GM18520 (cell line): ENCODE measurements at regions not wholly inside any gene's neighbourhood (a gene's known extent, or its start where the extent isn't known, plus 50 kb on each side); places are given as distances from the start of the nearest gene placed in this dataset.
"Not testable (repeated sequence)": the region's sequence is repeated elsewhere in the genome, so short reads cannot be mapped to it uniquely, and the experiment has no call there.

Source experiments
- ATAC-seq: cut with Tn5 transposase; IDR thresholded peaks from one replicate; pipeline ENCODE4 v1.9.1; 2021; ENCODE audit not compliant: unreplicated experiment

GRCh38 chr3:152578769-152579168 lies 256.2 kb upstream of the P2RY1 start:
- ATAC-seq, result no peak

DNA sequence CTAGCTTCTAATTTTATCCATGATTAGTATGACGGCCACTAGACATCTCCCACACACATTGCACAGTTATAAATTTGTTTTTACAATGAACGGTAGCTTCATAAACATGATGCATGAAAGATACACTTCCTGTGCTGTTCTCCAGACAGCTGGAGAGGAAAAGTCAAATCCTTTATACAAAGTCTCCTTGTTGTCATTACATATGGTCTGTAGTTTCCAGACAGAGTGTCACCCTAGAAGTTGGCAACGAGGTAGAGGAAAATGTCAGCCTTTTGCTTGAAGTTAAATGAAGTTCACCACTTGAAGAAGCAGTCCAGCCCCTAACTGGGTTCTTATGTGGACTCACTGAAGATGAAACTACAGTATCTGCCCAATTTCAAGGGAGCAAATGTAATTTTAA lies 253.0 kb upstream of the P2RY1 start:
- no peak for ATAC-seq

GRCh38 chr3:152583963-152584362 lies 251.0 kb upstream of the P2RY1 start:
- no peak for ATAC-seq

DNA sequence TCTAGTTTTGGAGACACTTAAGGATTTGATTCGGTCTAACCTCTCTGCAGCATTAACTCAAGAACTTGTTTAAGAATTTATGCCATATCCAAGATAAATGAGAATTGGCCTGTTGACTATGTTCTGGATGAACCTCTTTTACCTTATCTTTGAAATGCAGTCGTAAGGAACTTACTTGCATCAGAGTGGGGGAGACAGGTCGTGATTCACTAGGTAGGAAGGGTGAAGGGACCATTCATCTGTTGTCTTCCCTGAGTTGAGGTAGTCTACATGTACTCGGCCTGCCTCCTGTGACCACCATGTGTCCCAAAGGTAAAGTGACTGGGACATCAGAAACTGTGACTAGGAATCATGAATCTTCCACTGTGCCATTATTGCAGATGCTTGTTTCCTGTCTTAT lies 248.0 kb upstream of the P2RY1 start:
- no peak for ATAC-seq

DNA sequence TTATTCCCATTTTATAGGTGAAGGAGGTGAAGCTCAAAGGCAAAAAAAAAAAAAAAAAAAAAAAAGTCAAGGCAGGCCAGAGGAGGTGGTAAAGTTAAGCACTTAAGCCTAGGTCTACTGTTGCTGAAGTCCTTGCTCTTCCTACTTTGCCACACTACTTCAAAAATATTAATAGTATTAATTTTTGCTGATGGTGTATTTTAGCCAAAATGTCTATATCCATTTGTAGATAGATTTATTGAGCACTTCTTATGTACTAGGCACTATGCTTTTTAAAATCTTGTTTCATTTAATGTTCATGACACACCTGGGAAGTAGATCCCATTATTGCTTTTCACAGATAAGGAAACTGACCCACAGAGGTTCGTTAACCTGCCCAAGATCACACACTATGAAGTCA lies 247.1 kb upstream of the P2RY1 start:
- ATAC-seq, result no peak

DNA sequence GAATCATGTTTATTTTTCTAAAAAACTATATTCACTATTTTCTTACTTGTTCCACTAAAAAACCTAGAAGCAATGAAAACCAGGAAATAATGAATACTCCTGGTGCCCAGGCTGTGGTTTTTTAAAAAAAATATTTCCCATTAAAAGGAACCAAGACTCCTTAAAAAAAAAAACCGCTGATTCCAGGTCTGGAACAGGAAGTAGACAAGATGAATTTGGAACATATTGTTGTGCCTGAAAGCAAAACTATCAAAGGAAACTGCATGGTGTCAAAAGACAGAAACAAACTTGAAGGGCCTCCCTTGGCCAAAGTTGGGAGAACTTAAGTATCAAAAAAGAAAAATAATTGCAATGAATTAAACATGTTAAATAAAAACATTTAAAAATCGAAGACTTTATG lies 245.3 kb upstream of the P2RY1 start:
- no peak for ATAC-seq

DNA sequence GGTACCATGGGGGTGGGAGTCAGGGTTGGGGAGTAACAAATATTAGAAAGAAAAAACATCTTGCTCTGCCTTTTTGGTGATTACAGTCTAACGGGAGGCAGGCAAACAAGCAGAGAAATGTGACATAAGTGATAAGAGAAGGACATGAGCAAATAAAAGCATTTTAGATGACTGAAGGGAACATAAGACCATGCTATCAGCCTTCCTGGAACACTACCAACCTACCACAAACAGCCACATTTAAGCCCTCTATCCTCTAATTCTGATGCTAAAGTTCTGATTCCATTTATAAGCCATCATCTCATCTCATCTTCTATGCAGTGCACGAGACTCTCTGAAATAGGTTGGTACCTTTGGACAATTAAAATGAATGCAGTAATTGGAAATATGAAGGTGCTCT lies 243.4 kb upstream of the P2RY1 start:
- no peak for ATAC-seq

GRCh38 chr3:152593242-152593641 lies 241.7 kb upstream of the P2RY1 start:
- ATAC-seq, result no peak

- ATAC-seq, result peak; percentile 95
Measured at GRCh38 chr3:152595975-152596821, 238.7 kb upstream of the P2RY1 start.

DNA sequence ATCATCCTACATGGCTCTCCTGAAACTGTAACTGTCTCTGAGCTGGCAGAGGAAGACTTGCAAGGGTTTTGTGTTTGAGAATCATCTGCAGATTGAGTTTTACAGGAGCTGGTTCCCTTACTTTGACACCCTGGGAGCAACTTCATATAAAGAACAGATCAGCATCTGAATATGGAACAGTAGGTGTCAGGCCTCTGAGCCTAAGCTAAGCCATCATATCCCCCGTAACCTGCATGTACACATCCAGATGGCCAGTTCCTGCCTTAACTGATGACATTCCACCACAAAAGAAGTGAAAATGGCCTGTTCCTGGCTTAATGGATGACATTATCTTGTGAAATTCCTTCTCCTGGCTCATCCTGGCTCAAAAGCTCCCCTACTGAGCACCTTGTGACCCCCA lies 238.1 kb upstream of the P2RY1 start:
- not testable (repeated sequence) for ATAC-seq

DNA sequence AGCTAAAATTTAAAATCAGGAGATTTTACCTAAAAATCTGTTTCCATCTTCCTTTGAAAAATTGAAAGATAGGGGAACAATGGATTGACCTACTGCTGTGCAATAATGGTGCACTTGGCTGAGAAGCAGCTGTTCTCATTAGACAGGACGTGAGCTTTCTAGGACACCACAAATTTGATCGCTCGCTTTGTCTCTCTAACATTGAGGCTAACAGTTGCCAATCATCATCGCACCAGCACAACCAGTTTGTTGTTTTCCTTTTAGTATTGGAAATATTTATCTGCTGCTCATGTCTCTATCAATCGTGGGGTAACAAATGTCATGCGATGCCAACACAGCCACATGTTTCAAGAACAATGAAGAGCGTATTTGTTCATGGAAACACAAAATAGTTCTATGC lies 228.8 kb upstream of the P2RY1 start:
- no peak for ATAC-seq

GRCh38 chr3:152607179-152607578 lies 227.8 kb upstream of the P2RY1 start:
- ATAC-seq, result no peak

GRCh38 chr3:152608696-152609594 lies 226.0 kb upstream of the P2RY1 start:
- no peak for ATAC-seq

DNA sequence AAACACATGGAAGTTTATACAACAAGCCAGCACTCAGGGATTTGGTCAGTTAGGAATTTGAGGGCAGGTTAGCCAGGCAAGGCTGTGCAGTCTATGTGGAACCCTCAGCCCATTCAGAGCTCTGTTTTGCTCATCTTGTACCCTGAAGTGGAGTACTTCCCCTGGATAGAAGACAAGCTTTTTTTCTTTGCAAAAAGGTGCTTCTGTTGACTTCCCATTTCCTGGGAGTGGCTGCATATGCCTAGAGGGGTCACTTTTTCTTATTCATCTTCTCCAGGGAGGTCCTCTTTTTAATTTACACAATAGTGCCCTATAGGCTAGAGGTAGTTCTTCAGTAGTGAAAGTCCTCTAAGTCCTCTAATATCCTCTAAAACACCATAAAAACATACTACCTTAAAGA lies 225.0 kb upstream of the P2RY1 start:
- no peak for ATAC-seq

GRCh38 chr3:152610622-152611021 lies 224.3 kb upstream of the P2RY1 start:
- no peak for ATAC-seq

DNA sequence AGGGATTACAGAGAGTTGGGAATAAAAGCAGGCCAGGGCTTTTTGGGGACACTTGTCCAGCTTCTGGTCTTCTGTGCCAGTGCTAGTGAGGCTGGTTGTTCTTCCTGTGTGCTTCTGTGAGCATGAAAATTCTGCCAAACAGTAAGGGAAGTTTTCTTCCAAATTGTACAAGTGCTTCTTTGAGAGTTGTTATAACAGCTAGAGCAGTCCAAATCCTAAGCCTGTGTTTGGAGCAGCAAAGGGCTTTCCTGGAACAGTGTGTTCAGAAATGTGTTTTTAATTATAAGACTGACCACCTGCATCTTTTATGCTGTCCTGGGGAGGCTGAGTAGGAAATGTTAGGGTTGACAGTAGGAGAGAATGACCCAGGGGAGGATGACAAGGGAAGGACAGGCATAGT lies 223.0 kb upstream of the P2RY1 start:
- ATAC-seq, result no peak

GRCh38 chr3:152613851-152614250 lies 221.1 kb upstream of the P2RY1 start:
- ATAC-seq, result no peak

DNA sequence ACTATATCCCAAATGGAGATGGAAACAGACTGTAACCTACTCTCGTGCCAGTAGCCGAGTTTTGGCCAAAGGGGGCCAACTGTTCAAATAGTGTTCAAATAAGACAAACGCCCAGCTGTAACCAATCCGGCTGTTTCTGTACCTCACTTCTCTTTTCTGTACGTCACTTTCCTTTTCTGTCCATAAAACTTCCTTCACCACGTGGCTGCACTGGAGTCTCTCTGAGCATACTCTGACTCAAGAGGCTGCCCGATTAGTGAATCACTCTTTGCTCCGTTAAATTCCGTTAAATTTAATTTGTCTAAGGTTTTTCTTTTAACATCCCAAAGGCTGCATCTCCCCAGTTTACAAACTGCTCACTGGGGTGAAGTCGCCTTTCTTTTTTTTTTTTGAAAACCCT lies 219.2 kb upstream of the P2RY1 start:
- no peak for ATAC-seq

DNA sequence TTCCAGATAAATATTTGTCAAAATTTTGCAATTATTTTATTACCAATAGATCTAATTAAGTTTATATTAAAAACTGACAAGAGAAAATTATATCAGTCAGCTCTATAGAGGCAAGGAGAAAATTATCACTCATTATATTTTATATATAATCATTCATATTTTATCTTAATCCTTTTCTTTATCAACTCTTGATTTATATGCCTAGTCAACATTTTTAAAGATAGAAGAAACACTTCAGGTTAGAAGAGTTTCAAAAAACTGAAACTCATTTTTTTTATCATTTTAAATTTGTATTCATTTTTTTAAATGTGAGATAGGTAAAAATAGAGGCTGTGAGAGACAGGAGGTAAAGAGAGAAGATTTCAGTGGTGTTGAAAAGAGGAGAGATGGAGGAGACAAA lies 217.3 kb upstream of the P2RY1 start:
- ATAC-seq, result no peak

GRCh38 chr3:152618529-152618928 lies 216.4 kb upstream of the P2RY1 start:
- no peak for ATAC-seq

DNA sequence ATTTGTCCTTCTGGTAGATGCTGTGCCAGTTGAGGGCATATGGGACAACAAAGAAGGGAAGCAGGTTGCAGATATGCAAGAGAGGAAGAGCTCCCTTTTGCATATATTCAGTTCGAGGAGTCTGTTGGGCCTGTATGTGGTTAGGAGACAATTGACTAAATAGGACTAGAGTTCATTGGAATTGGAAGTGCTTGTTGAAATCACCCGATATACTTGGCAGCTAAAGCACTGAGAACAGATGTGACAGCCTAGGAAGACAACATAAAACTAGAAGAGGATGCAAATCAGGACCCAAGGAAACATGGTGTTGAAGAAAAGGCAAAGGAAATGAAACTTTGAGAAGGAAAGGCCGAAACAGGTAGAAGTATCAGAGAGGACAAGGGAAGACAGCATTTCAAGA lies 215.2 kb upstream of the P2RY1 start:
- ATAC-seq, result no peak

DNA sequence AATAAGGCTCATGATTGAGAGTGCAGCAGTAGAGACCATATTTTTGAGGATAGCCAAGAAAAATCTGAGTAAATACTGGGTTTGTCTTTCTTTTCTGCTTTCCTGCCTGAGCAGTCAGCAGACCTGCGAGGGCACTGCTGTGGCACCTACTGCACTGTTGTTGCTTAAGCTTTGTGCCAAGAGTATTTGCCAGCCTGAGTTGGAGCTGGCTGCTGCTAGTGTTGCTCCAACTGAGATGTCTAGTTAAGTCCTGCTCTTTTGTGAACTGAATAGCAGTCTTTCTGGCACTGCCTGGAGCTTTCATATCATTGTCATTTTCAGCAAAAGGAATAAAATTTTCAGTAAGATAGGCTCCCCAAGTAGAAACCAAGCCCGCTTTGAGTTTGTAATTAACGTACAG lies 214.5 kb upstream of the P2RY1 start:
- ATAC-seq, result no peak
